Frontal cortex (tissue), 3 donors: ENCODE measurements at regions not wholly inside any gene's neighbourhood (a gene's known extent, or its start where the extent isn't known, plus 50 kb on each side); places are given as distances from the start of the nearest gene placed in this dataset.

ENCODE experiments used
- DNase-seq, 2 donors: peaks; one replicate each; pipeline ENCODE4 v3.0.0; 2012; ENCODE audit warnings: low spot score in 2 of 2
- FAIRE-seq: peaks from 2 replicates; lab custom pipeline; 2012; peaks lifted over from hg19 to GRCh38; lab: Jason Lieb, UNC
- donor health status: control.
- donor health status: control.
- donor health status: control.

DNA sequence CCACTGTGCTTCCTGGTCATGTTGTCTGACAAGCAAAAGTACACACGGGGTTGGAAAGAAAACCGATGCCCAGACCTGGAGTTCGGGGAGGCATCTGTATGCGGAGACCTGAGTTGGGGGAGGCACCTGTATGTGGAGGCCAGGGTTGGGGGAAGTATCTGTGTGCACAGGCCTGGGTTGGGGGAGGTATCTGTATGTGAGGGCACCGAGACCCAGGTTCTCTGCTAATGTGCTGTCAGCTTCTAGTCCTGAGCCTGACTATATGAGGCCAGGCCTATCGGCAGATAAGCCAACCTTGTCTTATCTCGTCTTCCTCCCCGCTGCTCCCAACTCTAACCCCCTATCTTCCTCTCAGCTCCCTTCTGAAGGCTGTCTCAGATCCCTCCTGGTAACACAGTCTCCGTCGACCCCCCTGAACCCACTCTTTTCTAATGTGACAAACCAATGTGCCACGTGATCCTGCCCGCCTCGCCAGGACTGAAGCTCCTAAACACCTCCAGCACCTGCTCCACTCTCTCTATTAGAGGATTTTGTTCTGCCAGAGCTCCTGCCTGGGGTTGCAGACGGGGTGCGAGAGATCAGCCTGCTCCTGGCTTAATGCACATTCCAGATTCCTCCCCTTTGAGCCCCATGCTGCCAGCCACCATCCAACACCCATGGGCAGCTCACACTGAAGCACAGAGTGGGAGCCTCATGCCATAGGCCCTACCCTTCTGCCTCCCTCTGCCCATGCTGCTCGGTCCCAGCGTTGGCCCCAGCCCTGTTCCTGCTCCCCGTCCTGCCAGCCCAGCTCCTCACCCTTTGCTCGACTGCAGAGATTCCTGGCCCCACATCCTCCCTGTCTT is 188.4 kb downstream of the SH3BP4 start:
- FAIRE-seq (no peak), DNase-seq (no peak)

DNA sequence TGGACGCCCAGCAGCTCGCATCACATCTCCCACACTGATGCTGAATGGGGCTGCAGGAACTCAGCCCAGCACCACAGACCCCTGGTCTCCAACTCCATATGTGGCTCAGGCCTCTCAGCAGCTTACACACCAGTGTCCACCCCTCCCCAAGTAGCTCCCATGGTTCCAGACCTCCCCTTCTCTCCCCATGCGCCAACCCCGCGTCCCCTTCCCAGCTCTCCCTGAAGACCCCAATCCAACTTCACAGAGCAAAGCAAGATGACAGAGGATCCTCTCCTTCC is 188.9 kb downstream of the SH3BP4 start:
- no peak for FAIRE-seq
- no peak for DNase-seq

DNA sequence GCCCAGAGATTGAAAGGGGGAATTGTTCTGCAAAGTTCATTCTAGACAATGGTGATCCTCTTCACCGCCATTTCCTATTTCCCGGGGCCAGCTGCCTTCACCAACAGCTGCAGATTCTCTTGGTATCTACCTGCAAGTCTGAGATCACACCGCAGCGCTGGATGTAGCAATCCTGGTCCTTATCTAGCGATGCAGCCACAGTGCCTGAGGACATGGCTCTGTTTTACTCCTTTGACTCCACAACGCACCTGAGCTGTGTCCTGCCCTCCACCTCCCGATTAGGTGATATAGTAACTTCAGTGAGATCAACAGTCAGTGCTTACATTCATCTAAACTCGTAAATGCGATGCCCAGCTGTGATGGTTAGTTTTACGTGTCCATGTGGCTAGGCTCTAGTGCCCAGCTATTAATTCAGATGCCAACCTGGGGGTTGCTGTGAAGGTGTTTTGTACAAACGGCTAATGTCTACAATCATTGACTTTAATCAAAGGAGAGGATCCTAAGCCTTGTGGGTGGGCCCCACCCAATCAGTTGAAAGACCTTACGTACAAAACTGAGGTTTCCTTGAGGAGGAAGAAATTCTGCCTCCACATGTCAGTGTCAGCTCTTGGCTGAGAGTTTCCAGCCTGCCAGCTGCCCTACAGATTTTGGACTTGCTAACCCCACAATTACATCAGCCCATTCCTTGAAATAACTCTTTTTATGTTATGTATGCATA is 189.8 kb downstream of the SH3BP4 start:
- DNase-seq = no peak
- FAIRE-seq = no peak

DNA sequence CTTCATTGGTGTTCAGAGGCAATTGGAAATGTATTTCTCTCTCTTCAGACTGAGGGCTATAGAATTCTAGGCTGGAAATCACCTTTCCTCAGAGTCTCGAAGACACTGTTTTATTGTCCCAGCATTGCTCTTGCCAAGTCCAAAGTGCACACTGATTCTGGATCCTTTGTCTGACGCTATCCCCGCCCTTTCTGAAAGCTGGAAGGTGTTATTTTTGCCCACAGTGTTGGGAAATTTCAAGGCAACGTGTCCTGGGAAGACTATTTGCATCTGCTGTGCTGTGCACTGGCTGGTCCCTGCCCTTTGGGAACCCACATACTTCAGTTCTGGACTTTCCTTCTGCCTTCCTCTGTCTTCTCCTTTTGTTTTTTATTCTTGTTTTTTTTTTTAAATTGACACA is 190.8 kb downstream of the SH3BP4 start:
- no peak for DNase-seq
- FAIRE-seq = no peak

DNA sequence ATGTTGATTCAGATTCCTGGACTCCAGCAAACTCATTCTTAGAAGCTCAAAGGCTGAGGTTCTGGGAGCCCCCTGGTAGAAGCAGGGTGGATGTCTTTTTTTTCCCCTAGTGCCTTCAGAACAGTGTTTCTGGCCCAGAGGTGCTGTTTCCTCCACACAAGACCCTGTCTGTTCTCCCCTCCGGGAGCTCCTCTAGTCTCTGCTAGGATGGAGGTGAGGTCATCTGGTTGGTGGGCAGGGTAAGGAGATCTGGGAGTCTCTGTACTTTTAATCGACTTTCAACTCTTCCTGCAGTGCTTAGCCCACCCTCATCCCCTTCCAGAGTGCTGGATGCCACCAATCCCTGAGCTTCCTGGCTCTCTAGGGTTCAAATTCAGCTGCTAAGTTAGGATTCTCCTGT is 192.0 kb downstream of the SH3BP4 start:
- FAIRE-seq (no peak), DNase-seq (no peak)

DNA sequence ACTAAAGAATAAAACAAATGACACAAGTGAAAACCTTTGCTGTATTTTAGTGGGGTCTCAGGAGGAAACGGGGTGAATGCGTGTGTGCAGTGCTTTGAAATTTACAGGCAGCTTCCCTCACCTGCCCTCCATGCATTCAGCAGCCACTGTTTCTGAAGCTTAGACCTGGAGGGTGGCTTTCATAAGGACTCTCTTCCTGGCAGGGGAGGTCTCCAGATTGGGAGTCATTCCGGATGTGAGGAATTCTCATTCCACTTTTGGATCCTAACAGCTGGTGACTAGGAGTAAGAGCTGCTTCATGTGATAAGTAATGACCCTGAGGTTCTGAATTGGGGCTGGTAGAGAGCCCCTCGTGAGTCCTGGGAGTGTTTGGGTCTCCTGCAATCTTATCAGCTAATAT is 192.5 kb downstream of the SH3BP4 start:
- FAIRE-seq (no peak), DNase-seq (no peak)

DNA sequence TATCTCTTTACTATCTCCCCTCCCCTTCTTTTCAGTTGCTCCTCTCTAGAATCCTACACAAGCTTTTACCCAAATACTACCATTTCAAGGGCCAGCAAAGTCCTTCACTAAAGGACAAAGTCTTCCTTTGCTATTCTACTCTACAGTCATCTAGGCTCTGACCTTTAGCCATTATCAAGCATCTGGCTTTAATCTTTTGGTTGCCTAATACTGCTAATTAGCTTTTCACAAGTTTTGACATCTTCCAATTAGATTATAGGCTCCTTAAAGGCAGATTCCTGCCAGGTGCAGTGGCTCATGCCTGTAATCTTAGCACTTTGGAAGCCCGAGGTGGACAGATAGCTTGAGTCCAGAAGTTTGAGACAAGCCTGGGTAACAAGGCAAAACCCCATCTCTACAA is 194.4 kb downstream of the SH3BP4 start:
- FAIRE-seq = no peak
- DNase-seq = no peak

DNA sequence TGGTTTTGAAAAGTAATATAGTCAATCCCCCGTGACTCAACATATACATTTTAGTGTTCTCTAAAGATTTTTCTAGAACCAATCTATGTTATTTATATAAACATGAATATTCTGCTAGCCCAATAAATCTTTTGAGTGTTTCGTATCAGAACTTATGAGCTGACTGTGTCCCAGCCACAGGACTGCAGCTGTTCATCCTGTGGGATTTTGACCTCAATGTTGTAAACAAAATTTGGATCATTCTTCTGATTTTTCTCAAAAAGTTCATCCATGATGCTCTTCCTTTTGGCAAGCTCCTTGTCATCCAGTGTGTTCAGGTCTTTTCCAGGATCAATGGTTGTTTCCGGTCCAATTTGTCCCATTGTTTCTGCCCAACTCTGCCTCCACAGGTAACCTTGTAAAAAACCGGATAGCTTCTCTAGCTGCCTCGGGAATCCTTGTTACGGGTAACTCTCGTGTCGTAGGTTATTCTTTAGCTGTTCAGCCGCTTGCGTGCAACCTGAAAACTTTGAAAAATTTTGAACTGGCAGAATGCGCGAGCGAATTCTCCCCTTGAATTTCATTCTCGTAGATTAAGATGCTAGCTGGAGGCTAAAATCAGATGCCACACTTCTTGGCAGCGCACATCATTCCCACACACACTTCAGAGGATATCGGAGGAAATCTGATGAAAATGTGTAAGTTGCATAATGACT is 195.2 kb downstream of the SH3BP4 start:
- DNase-seq (no peak), FAIRE-seq (no peak)

DNA sequence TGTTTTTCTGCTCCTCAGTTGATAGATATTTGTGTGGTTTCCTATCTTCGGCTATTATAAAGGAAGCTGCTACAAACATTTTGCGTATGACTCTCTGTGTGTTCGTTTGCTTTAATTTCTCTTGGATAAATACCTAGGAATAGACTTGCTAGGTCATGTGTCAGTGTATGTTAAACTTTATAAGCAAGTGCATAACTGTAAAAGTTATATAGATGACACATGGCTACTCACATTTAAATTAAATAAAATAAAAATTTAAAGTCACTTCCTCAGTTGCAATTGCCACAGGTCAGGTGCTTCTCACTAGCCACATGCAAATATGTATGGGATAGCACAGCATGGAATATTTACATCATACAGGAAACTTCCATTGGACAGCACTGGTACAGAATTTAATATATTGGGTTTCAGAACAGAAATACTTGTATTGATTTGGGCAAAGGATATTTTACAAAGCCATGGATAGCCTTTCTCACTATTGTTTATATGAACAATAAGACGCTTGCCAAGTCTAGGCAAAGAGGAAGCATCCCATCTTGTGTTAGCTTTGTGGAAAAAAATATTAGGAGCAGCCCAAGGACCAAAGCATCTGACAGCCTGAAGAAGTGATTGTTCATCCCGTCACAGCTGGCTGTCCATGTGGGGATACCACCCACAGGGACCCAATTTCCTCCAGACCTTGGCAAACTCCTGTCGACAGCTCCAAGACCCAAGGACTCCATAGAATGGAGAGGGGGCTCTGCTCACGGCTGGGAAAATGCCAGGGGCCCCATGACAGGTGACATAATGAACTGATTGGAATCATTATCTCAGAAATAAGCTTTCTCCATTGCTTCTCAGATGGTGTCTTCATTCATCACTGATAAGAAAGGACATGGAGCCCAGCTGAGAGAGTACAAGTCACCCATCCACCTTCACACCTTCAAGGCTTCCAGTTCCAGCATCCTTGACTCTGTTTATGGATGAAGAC is 196.7 kb downstream of the SH3BP4 start:
- FAIRE-seq (no peak), DNase-seq (no peak)

DNA sequence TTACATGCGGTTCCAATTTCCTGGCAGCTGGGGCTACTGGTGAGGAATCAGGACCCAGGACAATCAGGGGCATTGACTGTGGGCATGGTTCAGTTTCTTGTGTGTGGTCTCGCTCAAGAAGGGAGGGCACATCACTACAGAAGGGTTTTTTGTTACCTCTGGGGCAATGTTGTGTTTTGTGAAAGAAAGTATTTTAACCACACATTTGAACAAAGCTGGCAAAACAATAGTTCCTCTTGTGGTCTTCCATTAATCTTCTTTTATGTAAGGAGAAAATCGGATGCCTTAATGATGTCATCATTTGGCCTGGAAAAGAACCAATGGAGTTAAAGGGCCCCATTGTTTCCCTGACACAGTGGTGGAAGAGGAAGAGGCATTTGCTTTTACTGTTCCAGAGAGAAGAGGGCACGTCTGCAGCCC is 197.4 kb downstream of the SH3BP4 start:
- DNase-seq = peak in 1 of 2 donors; percentile 31
- FAIRE-seq = peak; percentile 94

DNA sequence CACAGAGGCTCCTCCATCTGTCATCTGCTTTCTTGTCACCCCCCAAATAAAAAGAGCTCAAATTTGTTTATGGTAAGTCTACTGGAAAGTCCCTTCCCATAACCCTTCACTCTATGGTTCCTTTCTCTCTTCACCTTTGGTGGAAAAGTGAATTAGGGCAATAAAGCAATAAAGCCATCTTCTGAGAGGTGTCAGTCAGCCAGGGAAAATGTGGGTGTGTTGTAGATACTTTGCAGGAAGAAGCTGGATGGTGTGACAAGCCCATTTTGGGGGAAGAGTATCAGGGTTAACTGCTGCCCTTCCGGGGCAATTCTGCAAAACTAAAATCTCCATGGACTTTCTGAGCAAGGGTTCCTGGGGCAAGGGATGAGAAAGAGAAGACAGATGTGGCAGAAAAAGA is 197.9 kb downstream of the SH3BP4 start:
- FAIRE-seq = no peak

DNA sequence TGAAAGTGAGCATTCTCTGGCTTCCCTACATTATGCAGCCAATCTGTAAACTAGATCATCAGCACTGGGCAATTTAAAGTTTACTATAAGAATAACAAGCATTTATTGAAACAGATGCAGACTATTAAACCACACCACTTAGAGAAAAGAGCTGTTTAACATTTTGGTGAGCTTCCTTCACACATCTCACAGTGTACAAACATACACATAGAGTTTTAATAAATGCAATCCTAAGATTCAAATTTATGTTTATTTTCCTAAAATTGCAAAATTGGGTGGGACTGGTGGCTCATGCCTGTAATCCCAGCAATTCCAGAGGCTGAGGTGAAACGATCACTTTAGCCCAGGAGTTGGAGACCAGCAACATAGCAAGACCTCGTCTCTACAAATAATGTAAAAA is 199.3 kb downstream of the SH3BP4 start:
- DNase-seq (no peak), FAIRE-seq (no peak)

More for the DNA sequence above, 197.9 kb downstream of the SH3BP4 start:
- DNase-seq = no peak

DNA sequence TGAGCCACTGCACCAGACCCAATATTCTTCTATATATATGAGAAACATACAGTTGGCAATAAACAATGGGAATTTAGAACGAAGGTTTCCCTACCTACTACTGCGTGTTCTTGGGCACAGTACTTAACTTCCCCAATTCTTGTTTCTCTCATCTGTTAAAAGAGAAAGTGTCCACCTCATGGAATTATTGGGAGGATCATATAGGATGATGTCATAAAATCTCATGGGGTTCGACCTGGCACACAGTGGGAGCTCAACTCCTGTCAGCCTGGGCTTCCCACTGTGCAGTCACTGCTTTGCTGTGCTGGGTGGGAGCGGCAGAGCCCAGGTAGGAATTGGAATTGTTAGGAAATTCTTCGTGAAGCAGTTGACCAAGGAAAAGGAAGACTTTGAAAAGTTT is 203.3 kb downstream of the SH3BP4 start:
- DNase-seq = no peak
- FAIRE-seq = no peak

DNA sequence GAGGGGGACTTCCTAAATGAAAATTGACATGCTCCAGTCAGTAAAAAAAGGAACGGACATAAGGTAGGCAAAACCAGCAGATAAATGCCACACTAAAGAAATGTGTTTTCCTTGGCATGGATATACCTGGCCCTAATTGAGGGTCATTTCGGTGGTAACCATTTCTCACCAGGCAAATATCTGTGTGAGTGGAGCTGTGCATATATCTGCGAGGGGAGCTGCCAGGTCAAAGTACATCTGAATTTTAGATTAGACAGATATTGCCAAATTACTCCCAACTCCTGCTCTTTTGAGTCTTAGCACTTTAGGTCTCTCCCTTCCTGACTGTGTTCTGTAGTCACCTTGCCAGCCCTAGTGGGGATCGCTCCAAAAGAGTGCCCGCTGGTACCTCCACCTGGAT is 204.2 kb downstream of the SH3BP4 start:
- FAIRE-seq (no peak), DNase-seq (no peak)

DNA sequence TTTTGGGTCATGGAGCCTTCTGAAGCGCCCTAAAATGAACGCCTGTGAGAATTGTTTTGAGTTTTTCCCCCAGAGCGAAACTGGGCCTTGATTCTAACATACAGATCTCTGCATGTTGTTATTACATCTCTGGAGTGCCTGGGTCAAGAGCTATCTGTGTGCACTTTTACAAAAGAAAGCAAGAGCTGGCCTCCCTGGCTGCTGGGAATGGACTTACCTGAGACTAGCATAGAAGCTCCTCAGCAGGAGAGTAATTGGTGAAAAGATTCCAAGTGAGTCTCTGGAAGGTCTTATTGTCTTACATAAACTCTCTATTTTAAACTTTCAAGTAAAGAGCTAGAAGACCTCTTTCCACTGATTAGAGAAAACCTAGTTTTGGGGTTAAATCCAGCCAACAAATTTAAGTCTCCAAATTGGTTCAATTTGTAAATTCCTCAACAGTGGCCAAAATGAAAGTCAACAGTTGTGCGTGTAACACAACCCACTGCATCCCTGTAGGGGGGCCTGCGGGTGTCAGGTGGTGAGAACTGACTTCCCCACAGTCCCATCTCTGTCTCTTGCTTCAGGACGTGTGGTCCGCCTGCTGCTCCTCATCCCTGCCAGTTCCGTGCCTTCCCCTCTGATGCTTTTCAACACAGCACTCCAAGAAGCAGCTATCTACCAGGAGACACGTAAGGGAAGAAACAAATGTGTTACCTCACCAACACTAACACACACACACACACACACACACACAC is 206.1 kb downstream of the SH3BP4 start:
- FAIRE-seq = no peak

DNA sequence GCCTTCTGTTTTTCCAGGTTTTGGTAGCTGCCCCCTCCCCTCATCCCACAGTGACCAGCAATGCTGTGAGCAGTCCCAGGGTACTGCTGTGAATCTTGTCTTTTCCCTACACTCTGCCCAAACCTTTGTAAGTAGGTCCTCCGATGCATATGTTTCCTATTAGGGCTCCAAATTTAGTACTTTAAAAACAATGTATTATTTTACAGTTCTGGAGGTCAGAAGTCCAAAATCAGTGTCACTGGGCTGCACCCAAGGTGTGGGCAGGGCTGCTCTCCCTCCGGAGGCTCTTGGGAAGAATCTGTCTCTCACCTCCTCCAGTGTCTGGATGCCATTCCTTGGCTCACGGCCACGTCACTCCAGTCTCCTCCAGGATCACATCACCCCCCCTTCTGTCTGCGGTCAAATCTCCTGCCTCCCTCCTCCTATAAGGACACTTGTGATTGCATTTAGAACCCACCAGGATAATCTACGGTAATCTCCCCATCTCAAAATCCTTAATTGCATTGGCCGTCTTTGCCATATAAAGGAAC is 208.5 kb downstream of the SH3BP4 start:
- no peak for DNase-seq
- FAIRE-seq = no peak

More for the DNA sequence above, 206.1 kb downstream of the SH3BP4 start:
- no peak for DNase-seq

DNA sequence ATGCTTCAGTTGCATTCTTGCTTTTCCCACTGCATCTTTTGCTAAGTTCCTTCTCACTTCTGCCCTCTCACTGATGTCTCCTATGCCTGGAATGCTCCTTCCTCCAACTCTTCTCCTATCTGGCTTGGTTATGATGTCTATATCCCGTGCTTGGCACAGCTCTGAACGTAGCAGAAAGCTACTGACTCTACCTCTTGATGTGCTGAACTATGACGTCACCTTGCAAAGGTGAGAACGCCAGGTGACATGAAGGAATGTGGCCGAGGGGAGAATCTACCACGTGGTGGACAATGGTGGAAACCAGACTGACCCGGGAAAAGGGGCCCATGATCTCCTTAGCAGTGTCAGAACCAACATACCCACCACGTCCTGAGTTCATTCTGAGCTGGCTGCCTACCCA is 209.7 kb downstream of the SH3BP4 start:
- no peak for FAIRE-seq
- no peak for DNase-seq

DNA sequence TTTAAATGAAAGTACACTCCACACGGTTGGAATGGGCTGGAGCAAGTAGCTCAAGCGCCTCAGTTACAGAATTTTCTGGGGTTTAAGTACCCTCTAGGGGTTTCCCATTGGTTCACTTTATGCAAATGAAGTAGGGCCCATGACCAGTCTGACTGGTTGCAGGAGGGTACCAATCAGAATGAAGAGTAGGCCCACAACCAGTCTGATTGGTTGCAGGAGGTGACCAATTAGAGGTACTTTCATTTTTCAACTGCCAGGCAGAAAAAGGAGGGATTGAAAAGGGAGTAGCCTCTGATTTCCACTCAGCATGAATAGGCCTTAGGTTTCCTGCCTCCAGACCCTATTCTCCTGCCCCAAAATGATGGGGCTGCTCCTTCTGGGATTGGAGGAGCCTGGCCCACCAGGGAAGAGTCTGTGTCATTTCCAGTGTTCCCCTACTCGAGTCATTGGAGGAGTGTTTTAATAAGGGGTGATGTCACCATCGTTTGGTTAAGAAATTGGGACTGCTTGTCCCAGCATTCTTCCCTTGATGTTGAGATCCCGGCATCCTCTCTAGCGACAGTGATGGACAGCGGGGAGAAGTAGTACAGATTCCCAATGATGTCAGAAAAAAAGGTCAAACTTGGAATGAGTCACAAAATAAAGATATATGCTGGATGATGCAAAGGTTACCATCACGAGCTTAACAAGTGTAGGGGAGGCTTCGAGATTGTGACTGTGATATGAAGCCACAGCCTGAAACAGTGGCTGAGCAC is 210.4 kb downstream of the SH3BP4 start:
- FAIRE-seq = no peak
- no peak for DNase-seq
